OCI-LY7 (cell line): ENCODE measurements at regions not wholly inside any gene's neighbourhood (a gene's known extent, or its start where the extent isn't known, plus 50 kb on each side); places are given as distances from the start of the nearest gene placed in this dataset.

Experiments used
- EZH2phosphoT487 ChIP-seq: fragments of 200-600 bp; sonication (generic); IDR thresholded peaks from 2 replicates; pipeline ENCODE4 v1.6.1; 2018; ENCODE audit warnings: low read depth, borderline replicate concordance, mild to moderate bottlenecking, mixed run types, antibody characterized with exemption, low read length, moderate library complexity, mixed read lengths
- TF ChIP-seq, protein P1 (sequence below): fragments of 200-600 bp; sonication (generic); conservative IDR thresholded peaks from 2 replicates; pipeline ENCODE4 v1.5.1; 2014; ENCODE audit warnings: mild to moderate bottlenecking, antibody characterized with exemption, low read length, moderate library complexity, mixed read lengths

DNA sequence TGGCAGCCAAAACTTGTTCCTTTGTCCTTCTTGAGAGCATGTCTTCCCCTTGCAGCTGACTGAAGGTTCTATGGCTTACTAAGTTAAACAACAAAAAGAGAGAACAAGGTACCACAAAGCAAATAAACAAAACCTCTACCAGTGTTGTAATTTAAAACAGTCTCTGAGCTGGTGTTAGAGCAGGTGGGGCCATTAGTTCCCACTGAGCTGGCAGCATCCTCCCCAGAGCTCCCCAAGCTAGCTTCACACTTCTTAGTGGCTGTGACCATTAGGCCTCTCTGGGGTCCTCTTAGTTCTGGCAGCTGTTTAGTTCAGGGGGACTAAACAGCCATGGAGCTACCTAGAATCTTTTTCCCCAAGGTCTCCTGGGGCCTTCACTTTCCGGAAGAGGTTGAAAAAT, 128.6 kb upstream of the ELL2 start:
- TF ChIP-seq, protein P1, sequence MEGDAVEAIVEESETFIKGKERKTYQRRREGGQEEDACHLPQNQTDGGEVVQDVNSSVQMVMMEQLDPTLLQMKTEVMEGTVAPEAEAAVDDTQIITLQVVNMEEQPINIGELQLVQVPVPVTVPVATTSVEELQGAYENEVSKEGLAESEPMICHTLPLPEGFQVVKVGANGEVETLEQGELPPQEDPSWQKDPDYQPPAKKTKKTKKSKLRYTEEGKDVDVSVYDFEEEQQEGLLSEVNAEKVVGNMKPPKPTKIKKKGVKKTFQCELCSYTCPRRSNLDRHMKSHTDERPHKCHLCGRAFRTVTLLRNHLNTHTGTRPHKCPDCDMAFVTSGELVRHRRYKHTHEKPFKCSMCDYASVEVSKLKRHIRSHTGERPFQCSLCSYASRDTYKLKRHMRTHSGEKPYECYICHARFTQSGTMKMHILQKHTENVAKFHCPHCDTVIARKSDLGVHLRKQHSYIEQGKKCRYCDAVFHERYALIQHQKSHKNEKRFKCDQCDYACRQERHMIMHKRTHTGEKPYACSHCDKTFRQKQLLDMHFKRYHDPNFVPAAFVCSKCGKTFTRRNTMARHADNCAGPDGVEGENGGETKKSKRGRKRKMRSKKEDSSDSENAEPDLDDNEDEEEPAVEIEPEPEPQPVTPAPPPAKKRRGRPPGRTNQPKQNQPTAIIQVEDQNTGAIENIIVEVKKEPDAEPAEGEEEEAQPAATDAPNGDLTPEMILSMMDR = no peak
- TF ChIP-seq EZH2phosphoT487 = no peak
